Skeletal muscle tissue (tissue), 3 donors: ENCODE measurements at regions not wholly inside any gene's neighbourhood (a gene's known extent, or its start where the extent isn't known, plus 50 kb on each side); places are given as distances from the start of the nearest gene placed in this dataset.
"Not testable (repeated sequence)": the region's sequence is repeated elsewhere in the genome, so short reads cannot be mapped to it uniquely, and the experiment has no call there.

ENCODE experiments used
- H3K27ac ChIP-seq: one replicate; pipeline ENCODE4 v1.7.0; 2013; ENCODE audit warnings: mild to moderate bottlenecking, low read depth, low read length, inconsistent platforms
- H3K27me3 ChIP-seq, 3 donors: one replicate each; pipeline ENCODE4 v1.7.0; 2013; ENCODE audit warnings: low read length in 3 of 3; ENCODE audit not compliant: control insufficient read depth in 3 of 3, insufficient read depth in 3 of 3
- H3K36me3 ChIP-seq, 3 donors: one replicate each; pipeline ENCODE4 v1.7.0; 2013; ENCODE audit warnings: low read length in 3 of 3; ENCODE audit not compliant: control insufficient read depth in 3 of 3, insufficient read depth in 3 of 3
- H3K4me1 ChIP-seq, 3 donors: one replicate each; pipeline ENCODE4 v1.7.0; 2013; ENCODE audit warnings: low read length in 3 of 3, mild to moderate bottlenecking in 3 of 3; ENCODE audit not compliant: control insufficient read depth in 3 of 3, insufficient read depth in 3 of 3
- H3K4me3 ChIP-seq, 3 donors: one replicate each; pipeline ENCODE4 v1.7.0; 2013; ENCODE audit warnings: low read length in 3 of 3
- H3K9ac ChIP-seq, 3 donors: one replicate each; pipeline ENCODE4 v1.7.0; 2013; ENCODE audit warnings: low read length in 3 of 3, mild to moderate bottlenecking in 3 of 3, moderate library complexity in 2 of 3, low read depth in 1 of 3
- H3K9me3 ChIP-seq, 3 donors: one replicate each; pipeline ENCODE4 v1.7.0; 2013; ENCODE audit warnings: low read length in 3 of 3; ENCODE audit not compliant: control insufficient read depth in 3 of 3
- donor health status: Osteomylitis.

GRCh38 chr6:155641603-155642002, 186.0 kb upstream of the NOX3 start:
- no peak overlapping the region for H3K9ac ChIP-seq

DNA sequence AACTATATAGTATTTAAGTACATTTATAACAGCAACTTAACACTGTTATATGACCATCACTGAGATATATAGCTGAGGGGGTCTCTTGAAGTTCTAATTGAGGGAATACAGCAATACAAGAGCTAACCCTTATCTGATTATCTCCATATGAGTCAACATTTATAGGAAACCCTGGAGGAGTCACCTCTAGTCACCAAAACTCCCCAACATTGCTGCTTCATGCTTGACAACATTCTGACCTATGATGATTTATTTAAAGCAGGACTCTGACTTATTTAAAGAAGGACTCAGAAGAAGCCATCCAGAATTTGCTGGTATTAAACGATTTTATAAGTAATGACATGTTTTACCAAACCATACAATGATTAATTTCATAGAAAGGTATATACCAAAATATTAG, 182.6 kb upstream of the NOX3 start:
- no peaks in the 10 kb centered on the region for H3K36me3 ChIP-seq
- no peak overlapping the region for H3K27ac ChIP-seq
- no peaks in the 10 kb centered on the region for H3K27me3 ChIP-seq
- H3K4me1 ChIP-seq: no peaks in the 10 kb centered on the region
- peaks cover 0 to 2% (median 2%) of the 10 kb centered on the region in 3 donors for H3K9me3 ChIP-seq
- H3K9ac ChIP-seq: no peak overlapping the region
- no peak overlapping the region for H3K4me3 ChIP-seq

More at GRCh38 chr6:155641603-155642002, 186.0 kb upstream of the NOX3 start:
- Histone ChIP-seq H3K4me1 (no peaks in the 10 kb centered on the region), H3K27ac (no peak overlapping the region), H3K9me3 (peaks cover 0 to 2% (median 2%) of the 10 kb centered on the region in 3 donors), H3K36me3 (no peaks in the 10 kb centered on the region), H3K4me3 (no peak overlapping the region), H3K27me3 (no peaks in the 10 kb centered on the region)

GRCh38 chr6:155635416-155635815, 179.8 kb upstream of the NOX3 start:
- Histone ChIP-seq H3K27ac (no peak overlapping the region), H3K36me3 (no peaks in the 10 kb centered on the region), H3K27me3 (no peaks in the 10 kb centered on the region), H3K4me1 (no peaks in the 10 kb centered on the region), H3K4me3 (no peak overlapping the region), H3K9ac (no peak overlapping the region), H3K9me3 (no peaks in the 10 kb centered on the region)

DNA sequence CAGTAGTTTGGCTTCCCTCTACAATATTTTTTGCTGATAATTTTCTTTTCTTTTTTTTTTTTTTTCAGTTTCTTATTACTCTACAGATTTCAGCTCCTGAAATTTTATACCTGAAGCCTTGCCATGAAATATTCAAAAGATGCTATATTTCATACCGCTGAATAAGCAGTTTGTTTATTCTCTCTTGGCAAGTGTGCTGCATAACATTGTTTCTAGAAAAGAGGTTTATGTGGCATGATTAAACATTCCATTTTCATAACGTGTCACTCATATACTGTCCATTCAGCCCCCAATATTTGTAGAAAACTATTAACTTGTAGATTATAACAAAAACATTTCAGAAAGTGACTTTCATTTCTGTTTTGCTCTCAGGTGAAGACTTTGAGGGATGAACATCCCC, 174.4 kb upstream of the NOX3 start:
- Histone ChIP-seq H3K4me3 (no peak overlapping the region), H3K36me3 (no peaks in the 10 kb centered on the region), H3K27me3 (no peaks in the 10 kb centered on the region), H3K4me1 (no peaks in the 10 kb centered on the region), H3K9ac (no peak overlapping the region), H3K27ac (no peak overlapping the region), H3K9me3 (no peaks in the 10 kb centered on the region)

- Histone ChIP-seq H3K9me3 (no peaks in the 10 kb centered on the region), H3K4me1 (no peaks in the 10 kb centered on the region), H3K9ac (no peak overlapping the region), H3K36me3 (no peaks in the 10 kb centered on the region), H3K27ac (no peak overlapping the region), H3K4me3 (no peak overlapping the region), H3K27me3 (no peaks in the 10 kb centered on the region)
Measured at GRCh38 chr6:155629652-155630051, 174.0 kb upstream of the NOX3 start.

DNA sequence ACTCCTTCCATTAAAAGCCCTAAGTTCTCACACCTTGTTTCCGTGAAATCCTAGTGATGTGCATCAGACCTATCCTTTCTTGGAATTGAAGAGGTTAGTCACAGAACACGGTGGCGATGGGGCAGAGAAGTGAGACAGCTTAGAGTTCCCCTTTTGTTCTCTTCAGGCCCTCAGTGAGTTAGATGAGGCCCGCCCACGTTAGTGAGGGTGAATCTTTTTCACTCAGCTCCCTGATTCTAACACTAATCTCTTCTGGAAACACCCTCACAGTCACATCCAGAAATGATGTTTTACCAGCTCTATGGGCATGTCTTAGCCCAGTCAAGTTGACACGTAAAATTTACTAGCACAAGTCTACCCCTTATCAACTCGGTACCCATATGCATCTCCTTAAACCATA, 172.7 kb upstream of the NOX3 start:
- Histone ChIP-seq H3K27me3 (no peaks in the 10 kb centered on the region), H3K4me1 (no peaks in the 10 kb centered on the region), H3K4me3 (no peak overlapping the region), H3K9me3 (no peaks in the 10 kb centered on the region), H3K36me3 (no peaks in the 10 kb centered on the region), H3K9ac (no peak overlapping the region), H3K27ac (no peak overlapping the region)

DNA sequence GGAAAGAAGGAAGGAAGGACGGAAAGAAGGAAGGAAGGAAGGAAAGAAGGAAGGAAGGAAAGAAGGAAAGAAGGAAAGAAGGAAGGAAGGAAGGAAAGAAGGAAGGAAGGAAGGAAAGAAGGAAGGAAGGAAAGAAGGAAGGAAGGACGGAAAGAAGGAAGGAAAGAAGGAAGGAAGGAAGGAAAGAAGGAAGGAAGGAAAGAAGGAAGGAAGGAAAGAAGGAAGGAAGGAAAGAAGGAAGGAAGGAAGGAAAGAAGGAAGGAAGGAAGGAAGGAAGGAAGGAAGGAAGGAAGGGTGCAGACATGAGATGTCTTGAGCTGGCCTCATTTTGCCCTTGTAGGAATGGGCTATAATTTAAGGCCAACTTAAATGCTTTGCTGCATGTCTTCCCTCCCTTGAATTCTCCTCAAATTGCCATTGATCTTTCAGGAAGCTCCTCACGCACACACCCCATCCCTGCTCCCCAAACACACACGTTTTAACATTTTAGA, 172.1 kb upstream of the NOX3 start:
- not testable (repeated sequence) for H3K4me1 ChIP-seq, H3K36me3 ChIP-seq, H3K9ac ChIP-seq, H3K4me3 ChIP-seq, H3K27ac ChIP-seq, H3K27me3 ChIP-seq, H3K9me3 ChIP-seq

DNA sequence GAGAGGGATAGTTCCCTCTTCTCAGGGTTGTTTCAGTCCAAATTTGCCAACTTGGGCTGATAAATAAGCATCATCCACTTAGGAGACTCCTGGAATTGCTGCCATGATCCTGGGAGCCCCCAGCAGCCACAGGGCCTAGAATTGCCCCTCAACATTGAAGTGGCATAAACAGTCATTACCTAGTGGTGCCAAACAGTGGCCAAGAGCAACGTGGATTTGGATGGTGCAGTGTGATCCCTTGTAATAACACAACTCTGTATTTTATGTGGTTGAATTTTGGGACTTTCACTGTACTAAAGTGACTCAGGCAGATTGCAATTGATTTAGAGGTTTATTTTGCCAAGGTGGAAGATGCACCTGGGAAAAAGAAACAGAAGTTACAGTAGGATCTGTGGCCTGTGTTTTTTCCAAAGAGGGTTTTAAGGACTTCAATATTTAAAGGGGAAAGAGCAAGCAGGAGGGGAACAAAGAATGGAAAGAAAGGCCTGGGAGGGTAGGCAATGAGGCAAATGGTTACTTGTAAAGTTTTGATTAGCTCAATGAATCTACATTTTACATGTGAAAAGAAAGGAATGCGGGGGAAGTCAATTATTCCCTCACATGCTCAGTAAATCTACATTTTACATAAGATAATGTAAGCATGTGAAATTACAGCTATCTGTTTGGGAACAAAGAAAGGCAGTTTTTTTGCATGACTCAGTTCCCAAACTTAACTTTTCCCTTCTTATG, 168.0 kb upstream of the NOX3 start:
- Histone ChIP-seq H3K36me3 (no peaks in the 10 kb centered on the region), H3K27ac (no peak overlapping the region), H3K4me3 (no peak overlapping the region), H3K9ac (no peak overlapping the region), H3K9me3 (no peaks in the 10 kb centered on the region), H3K4me1 (no peaks in the 10 kb centered on the region), H3K27me3 (no peaks in the 10 kb centered on the region)

DNA sequence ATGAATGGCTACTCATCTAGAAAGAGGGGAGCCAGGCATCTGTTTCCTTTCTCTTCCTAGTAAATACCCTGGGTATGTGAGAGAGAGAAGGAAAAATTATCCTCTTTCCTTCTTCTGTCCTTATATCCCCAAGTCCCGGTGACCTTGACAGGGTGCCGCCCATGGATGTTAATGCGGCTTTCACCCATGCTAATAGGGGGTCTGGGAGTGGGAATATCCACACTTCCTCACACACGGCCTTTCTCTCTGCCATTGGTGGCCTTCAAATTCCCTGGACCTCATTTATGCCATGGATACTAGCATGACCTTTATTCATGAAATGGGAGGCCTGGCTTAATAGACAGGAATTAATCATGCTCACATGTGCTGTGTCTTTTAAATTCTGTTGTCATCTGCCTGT, 159.0 kb upstream of the NOX3 start:
- H3K36me3 ChIP-seq: no peaks in the 10 kb centered on the region
- H3K4me3 ChIP-seq: no peak overlapping the region
- H3K27ac ChIP-seq: no peak overlapping the region
- H3K4me1 ChIP-seq: no peaks in the 10 kb centered on the region
- peaks cover 0 to 10% (median 3%) of the 10 kb centered on the region in 3 donors for H3K9me3 ChIP-seq
- H3K27me3 ChIP-seq: no peaks in the 10 kb centered on the region
- no peak overlapping the region for H3K9ac ChIP-seq

DNA sequence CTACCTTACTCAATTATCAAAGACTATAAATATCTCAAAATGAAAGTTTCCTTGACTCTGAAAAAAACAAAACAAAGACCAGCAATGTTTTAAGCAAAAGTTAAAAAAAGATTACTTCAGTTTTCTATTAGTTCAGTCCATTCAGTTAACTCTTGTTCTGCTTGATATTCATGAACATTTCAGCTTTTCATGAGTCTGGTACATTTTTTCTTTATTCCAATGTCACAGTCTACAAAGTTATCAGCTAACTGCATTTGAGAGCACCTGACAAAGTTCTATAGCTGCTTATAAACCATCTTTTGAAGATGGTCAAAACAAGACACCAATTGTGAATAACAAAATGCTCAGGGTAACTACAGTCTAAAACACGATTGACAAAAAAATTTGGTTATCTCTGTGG, 156.1 kb upstream of the NOX3 start:
- Histone ChIP-seq H3K27ac (no peak overlapping the region), H3K27me3 (no peaks in the 10 kb centered on the region), H3K4me3 (no peak overlapping the region), H3K36me3 (no peaks in the 10 kb centered on the region), H3K9me3 (peaks cover 0 to 10% (median 3%) of the 10 kb centered on the region in 3 donors), H3K4me1 (no peaks in the 10 kb centered on the region), H3K9ac (no peak overlapping the region)
